Astrocyte (in vitro differentiated cells and primary cell): ENCODE measurements at regions not wholly inside any gene's neighbourhood (a gene's known extent, or its start where the extent isn't known, plus 50 kb on each side); places are given as distances from the start of the nearest gene placed in this dataset.
"Not testable (repeated sequence)": the region's sequence is repeated elsewhere in the genome, so short reads cannot be mapped to it uniquely, and the experiment has no call there.

ENCODE experiments used
- DNase-seq: peaks from one replicate; pipeline ENCODE4 v3.0.0-alpha.2; 2010; ENCODE audit warnings: low read depth
- FAIRE-seq: peaks from 2 replicates; lab custom pipeline; 2011; peaks lifted over from hg19 to GRCh38; lab: Jason Lieb, UNC
- H2AFZ ChIP-seq: 2 replicates; pipeline ENCODE4 v1.6.0; 2012; ENCODE audit warnings: low read depth, low read length, inconsistent platforms
- H3K27ac ChIP-seq: 2 replicates; pipeline ENCODE4 v1.5.1; 2011; ENCODE audit warnings: low read depth, low read length, inconsistent platforms
- H3K27me3 ChIP-seq: 2 replicates; pipeline ENCODE4 v1.6.0; 2011; ENCODE audit warnings: low read length, inconsistent platforms; ENCODE audit not compliant: insufficient read depth
- H3K36me3 ChIP-seq: 2 replicates; pipeline ENCODE4 v1.5.1; 2011; ENCODE audit warnings: low read length, inconsistent platforms; ENCODE audit not compliant: insufficient read depth
- H3K4me1 ChIP-seq: 2 replicates; pipeline ENCODE4 v1.5.1; 2011; ENCODE audit warnings: low read length, inconsistent platforms; ENCODE audit not compliant: insufficient read depth
- H3K4me2 ChIP-seq: 2 replicates; pipeline ENCODE4 v1.6.0; 2012; ENCODE audit warnings: low read length, inconsistent platforms
- H3K4me3 ChIP-seq: 2 replicates; pipeline ENCODE4 v1.5.1; 2011; ENCODE audit warnings: low read depth, mild to moderate bottlenecking, low read length, inconsistent platforms; ENCODE audit not compliant: insufficient read depth
- H3K79me2 ChIP-seq: 2 replicates; pipeline ENCODE4 v1.6.0; 2012; ENCODE audit warnings: mild to moderate bottlenecking, low read length, inconsistent platforms; ENCODE audit not compliant: insufficient read depth
- H3K9ac ChIP-seq: 2 replicates; pipeline ENCODE4 v1.6.0; 2012; ENCODE audit warnings: mild to moderate bottlenecking, low read length, inconsistent platforms
- H3K9me3 ChIP-seq: 2 replicates; pipeline ENCODE4 v1.5.1; 2012; ENCODE audit warnings: low read depth, mild to moderate bottlenecking, low read length, inconsistent platforms; ENCODE audit not compliant: insufficient read depth
- H4K20me1 ChIP-seq: 2 replicates; pipeline ENCODE4 v1.6.0; 2012; ENCODE audit warnings: low read length, inconsistent platforms; ENCODE audit not compliant: insufficient read depth
- H3K27ac Mint-ChIP-seq: one replicate; pipeline ENCODE4 v1.8.0; 2021; ENCODE audit warnings: mild to moderate bottlenecking, mixed read lengths; ENCODE audit not compliant: unreplicated experiment
- H3K27me3 Mint-ChIP-seq: one replicate; pipeline ENCODE4 v1.8.0; 2021; ENCODE audit warnings: low read depth, mixed read lengths; ENCODE audit not compliant: unreplicated experiment
- H3K36me3 Mint-ChIP-seq: one replicate; pipeline ENCODE4 v1.8.0; 2021; ENCODE audit warnings: low read depth, mixed read lengths; ENCODE audit not compliant: unreplicated experiment
- H3K4me1 Mint-ChIP-seq: one replicate; pipeline ENCODE4 v1.8.0; 2021; ENCODE audit warnings: low read depth, mixed read lengths; ENCODE audit not compliant: unreplicated experiment
- H3K4me3 Mint-ChIP-seq: one replicate; pipeline ENCODE4 v1.8.0; 2021; ENCODE audit warnings: mild to moderate bottlenecking, moderate library complexity, mixed read lengths; ENCODE audit not compliant: unreplicated experiment
- H3K9me3 Mint-ChIP-seq: one replicate; pipeline ENCODE4 v1.8.0; 2021; ENCODE audit warnings: mild to moderate bottlenecking, mixed read lengths; ENCODE audit not compliant: unreplicated experiment
- CTCF ChIP-seq: IDR thresholded peaks from 2 replicates; pipeline ENCODE4 v1.5.1; 2011; ENCODE audit warnings: low read depth, mild to moderate bottlenecking, inconsistent platforms, low read length, moderate library complexity; ENCODE audit not compliant: insufficient read depth
- EZH2 ChIP-seq: IDR thresholded peaks from 2 replicates; pipeline ENCODE4 v1.6.1; 2012; ENCODE audit warnings: mild to moderate bottlenecking, low read length, inconsistent platforms; ENCODE audit not compliant: insufficient read depth

- no peak overlapping the region for H3K27ac Mint-ChIP-seq
- no peak overlapping the region for H2AFZ ChIP-seq
- no peaks in the 10 kb centered on the region for H3K4me1 ChIP-seq
- H3K9me3 ChIP-seq = no peaks in the 10 kb centered on the region
- no peak overlapping the region for H3K9ac ChIP-seq
- no peaks in the 10 kb centered on the region for H3K36me3 Mint-ChIP-seq
- no peaks in the 10 kb centered on the region for H3K27me3 ChIP-seq
- no peaks in the 10 kb centered on the region for H3K4me1 Mint-ChIP-seq
- no peak overlapping the region for H3K4me3 Mint-ChIP-seq
- FAIRE-seq (no peak), DNase-seq (no peak)
- TF ChIP-seq CTCF = no peak
- TF ChIP-seq EZH2 = no peak
- H3K4me2 ChIP-seq = no peak overlapping the region
- no peak overlapping the region for H3K27ac ChIP-seq
- H3K9me3 Mint-ChIP-seq = no peaks in the 10 kb centered on the region
- no peaks in the 10 kb centered on the region for H4K20me1 ChIP-seq
- H3K4me3 ChIP-seq = no peak overlapping the region
- no peaks in the 10 kb centered on the region for H3K79me2 ChIP-seq
- no peaks in the 10 kb centered on the region for H3K27me3 Mint-ChIP-seq
- no peaks in the 10 kb centered on the region for H3K36me3 ChIP-seq
Measured at GRCh38 chrX:120718969-120719368, 89.1 kb upstream of the C1GALT1C1 start.

- H2AFZ ChIP-seq, H3K27ac Mint-ChIP-seq, DNase-seq, H3K9me3 ChIP-seq, H3K4me1 Mint-ChIP-seq, H3K4me3 ChIP-seq, H3K4me2 ChIP-seq, H3K36me3 Mint-ChIP-seq, H3K36me3 ChIP-seq, H3K79me2 ChIP-seq, H3K27ac ChIP-seq, H3K27me3 ChIP-seq, H3K4me1 ChIP-seq, H3K4me3 Mint-ChIP-seq, FAIRE-seq, H3K9me3 Mint-ChIP-seq, H4K20me1 ChIP-seq, H3K9ac ChIP-seq: not testable (repeated sequence)
- H3K27me3 Mint-ChIP-seq = peaks cover 16% of the 10 kb centered on the region
Measured at GRCh38 chrX:120702337-120702736, 72.5 kb upstream of the C1GALT1C1 start.

- FAIRE-seq = no peak
- Histone ChIP-seq H3K9ac (no peak overlapping the region), H3K36me3 (no peaks in the 10 kb centered on the region), H2AFZ (no peak overlapping the region), H3K27ac (no peak overlapping the region), H3K9me3 (no peaks in the 10 kb centered on the region), H4K20me1 (no peaks in the 10 kb centered on the region), H3K79me2 (no peaks in the 10 kb centered on the region), H3K27me3 (no peaks in the 10 kb centered on the region), H3K4me1 (no peaks in the 10 kb centered on the region), H3K4me2 (no peak overlapping the region), H3K4me3 (no peak overlapping the region)
- peaks cover 3% of the 10 kb centered on the region for H3K36me3 Mint-ChIP-seq
- TF ChIP-seq CTCF = no peak
- TF ChIP-seq EZH2 = no peak
- H3K27me3 Mint-ChIP-seq = peaks cover 7% of the 10 kb centered on the region
- no peak overlapping the region for H3K27ac Mint-ChIP-seq
- peaks cover 7% of the 10 kb centered on the region for H3K9me3 Mint-ChIP-seq
- no peaks in the 10 kb centered on the region for H3K4me1 Mint-ChIP-seq
- no peak overlapping the region for H3K4me3 Mint-ChIP-seq
- DNase-seq = no peak
Measured at GRCh38 chrX:120697053-120697452, 67.2 kb upstream of the C1GALT1C1 start.
